ENCODE measurements at regions not wholly inside any gene's neighbourhood (a gene's known extent, or its start where the extent isn't known, plus 50 kb on each side); places are given as distances from the start of the nearest gene placed in this dataset.

DNA sequence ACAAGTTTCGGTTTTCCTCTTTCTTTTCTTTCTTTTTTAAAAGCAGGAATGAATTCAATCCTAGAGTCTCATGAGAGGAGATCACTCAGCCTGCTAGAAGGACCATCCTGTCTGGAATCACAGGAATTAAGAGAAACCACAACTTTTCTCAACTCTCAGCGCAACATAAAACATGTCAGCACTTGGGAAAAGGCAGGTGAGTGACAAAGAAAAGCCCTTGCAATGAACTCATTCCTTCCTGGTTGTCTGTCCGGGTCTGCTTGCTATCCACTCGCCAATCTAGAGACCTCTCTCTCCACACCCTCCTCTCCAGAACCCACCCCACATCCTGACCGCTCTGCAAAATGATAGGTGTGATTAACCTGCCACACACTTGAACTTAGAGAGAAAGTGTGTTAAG is 253.8 kb downstream of the LY86 start:
- Mint-ChIP-seq H3K4me1 (peaks cover 21% of the 10 kb centered on the region), H3K27me3 (peaks cover 8% of the 10 kb centered on the region), H3K9me3 (peaks cover 9% of the 10 kb centered on the region), H3K27ac (no peak overlapping the region), H3K4me3 (no peak overlapping the region), H3K36me3 (peaks cover 7% of the 10 kb centered on the region)
- ATAC-seq, result no peak

GRCh38 chr6:6843057-6843627 is 254.6 kb downstream of the LY86 start:
- H3K27ac Mint-ChIP-seq, result no peak overlapping the region
- peaks cover 21% of the 10 kb centered on the region for H3K4me1 Mint-ChIP-seq
- peaks cover 7% of the 10 kb centered on the region for H3K36me3 Mint-ChIP-seq
- ATAC-seq, result no peak
- H3K4me3 Mint-ChIP-seq, result no peak overlapping the region
- H3K27me3 Mint-ChIP-seq, result peaks cover 8% of the 10 kb centered on the region
- peaks cover 9% of the 10 kb centered on the region for H3K9me3 Mint-ChIP-seq

- H3K27me3 Mint-ChIP-seq, result peaks cover 8% of the 10 kb centered on the region
- no peak for ATAC-seq
- H3K27ac Mint-ChIP-seq, result no peak overlapping the region
- H3K36me3 Mint-ChIP-seq, result peaks cover 7% of the 10 kb centered on the region
- H3K4me1 Mint-ChIP-seq, result peaks cover 21% of the 10 kb centered on the region
- peaks cover 9% of the 10 kb centered on the region for H3K9me3 Mint-ChIP-seq
- H3K4me3 Mint-ChIP-seq, result no peak overlapping the region
Measured at GRCh38 chr6:6843777-6844176, 255.3 kb downstream of the LY86 start.

GRCh38 chr6:6844530-6844929 is 256.0 kb downstream of the LY86 start:
- no peak for ATAC-seq
- peaks cover 8% of the 10 kb centered on the region for H3K27me3 Mint-ChIP-seq
- H3K9me3 Mint-ChIP-seq, result peaks cover 9% of the 10 kb centered on the region
- H3K36me3 Mint-ChIP-seq, result peaks cover 7% of the 10 kb centered on the region
- H3K4me1 Mint-ChIP-seq, result peaks cover 21% of the 10 kb centered on the region
- no peak overlapping the region for H3K4me3 Mint-ChIP-seq
- H3K27ac Mint-ChIP-seq, result no peak overlapping the region

GRCh38 chr6:6845603-6846002 is 257.1 kb downstream of the LY86 start:
- H3K36me3 Mint-ChIP-seq, result peaks cover 7% of the 10 kb centered on the region
- H3K9me3 Mint-ChIP-seq, result peaks cover 9% of the 10 kb centered on the region
- H3K27ac Mint-ChIP-seq, result no peak overlapping the region
- H3K4me1 Mint-ChIP-seq, result peaks cover 14% of the 10 kb centered on the region
- no peak for ATAC-seq
- no peak overlapping the region for H3K4me3 Mint-ChIP-seq
- H3K27me3 Mint-ChIP-seq, result peaks cover 8% of the 10 kb centered on the region

GRCh38 chr6:6847591-6847990 is 259.1 kb downstream of the LY86 start:
- H3K9me3 Mint-ChIP-seq, result peaks cover 9% of the 10 kb centered on the region
- peaks cover 2% of the 10 kb centered on the region for H3K27me3 Mint-ChIP-seq
- H3K36me3 Mint-ChIP-seq, result peaks cover 7% of the 10 kb centered on the region
- no peaks in the 10 kb centered on the region for H3K4me1 Mint-ChIP-seq
- H3K4me3 Mint-ChIP-seq, result no peak overlapping the region
- no peak for ATAC-seq
- no peak overlapping the region for H3K27ac Mint-ChIP-seq

DNA sequence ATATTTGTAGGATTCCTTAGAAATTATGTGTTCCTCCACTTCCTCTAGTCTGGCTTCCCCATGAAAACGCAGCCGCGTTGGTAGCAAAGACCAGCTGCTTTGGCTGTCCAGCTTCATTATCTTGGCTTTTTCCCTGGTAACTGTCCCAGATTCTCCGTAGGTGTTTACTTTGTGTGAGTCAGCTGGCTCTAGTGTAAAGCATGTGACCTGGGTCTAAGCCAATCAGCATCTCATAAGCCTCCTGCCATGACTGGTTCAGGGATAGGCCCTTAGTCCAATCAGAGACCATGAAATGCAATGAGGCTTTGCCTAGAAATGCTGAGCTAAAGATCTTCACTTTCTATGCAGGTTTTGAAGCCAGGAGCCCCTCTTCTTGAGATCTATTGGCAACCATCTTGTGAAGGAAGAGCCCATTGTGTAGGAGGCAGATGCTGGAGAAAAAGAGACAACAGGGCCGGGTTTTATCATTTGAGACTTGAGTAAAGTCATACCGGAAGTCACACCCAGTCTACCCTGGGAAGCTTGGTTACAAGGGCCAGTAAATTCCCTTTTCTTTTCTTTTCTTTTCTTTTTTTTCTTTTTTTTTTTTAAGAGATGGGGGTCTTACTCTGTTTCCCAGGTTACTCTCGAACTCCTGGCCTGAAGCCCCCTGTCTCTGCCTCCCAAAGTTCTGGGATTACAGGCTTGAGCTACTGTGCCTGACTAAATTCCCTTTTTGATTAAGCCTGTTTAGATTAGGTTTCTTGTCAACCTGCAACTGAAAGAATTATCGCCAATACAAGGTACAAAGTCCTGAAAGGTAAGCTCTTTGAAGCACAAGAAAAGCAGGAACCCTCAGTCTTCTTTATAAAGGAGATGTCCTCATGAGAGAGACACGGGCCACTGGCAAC is 256.5 kb upstream of the RREB1 start:
- H3K27ac Mint-ChIP-seq, result no peak overlapping the region
- no peak for ATAC-seq

DNA sequence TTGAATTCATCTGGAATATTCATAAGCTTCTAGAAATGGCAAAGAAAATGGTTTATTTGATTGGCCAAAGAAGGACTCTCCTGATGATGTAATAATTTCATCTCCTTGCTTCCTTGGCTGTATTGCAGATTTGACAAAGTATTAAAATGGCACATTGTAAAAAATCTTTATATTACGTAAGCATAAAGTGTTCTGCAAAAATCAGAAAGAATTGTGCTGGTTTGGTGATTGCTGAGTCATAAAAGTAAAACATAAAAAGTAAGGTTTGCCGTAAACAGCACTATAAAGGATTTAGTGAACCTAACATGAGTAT is 255.9 kb upstream of the RREB1 start:
- H3K27me3 Mint-ChIP-seq, result no peaks in the 10 kb centered on the region
- peaks cover 11% of the 10 kb centered on the region for H3K4me1 Mint-ChIP-seq
- no peak overlapping the region for H3K4me3 Mint-ChIP-seq
- no peak overlapping the region for H3K27ac Mint-ChIP-seq
- no peaks in the 10 kb centered on the region for H3K9me3 Mint-ChIP-seq
- ATAC-seq, result no peak
- H3K36me3 Mint-ChIP-seq, result no peaks in the 10 kb centered on the region

More for the DNA sequence above, 256.5 kb upstream of the RREB1 start:
- Mint-ChIP-seq H3K4me3 (no peak overlapping the region), H3K36me3 (peaks cover 3% of the 10 kb centered on the region), H3K9me3 (no peaks in the 10 kb centered on the region), H3K4me1 (peaks cover 5% of the 10 kb centered on the region), H3K27me3 (no peaks in the 10 kb centered on the region)

GRCh38 chr6:6856538-6857523 is 250.9 kb upstream of the RREB1 start:
- ATAC-seq, result peak; percentile 93
- H3K36me3 Mint-ChIP-seq, result no peaks in the 10 kb centered on the region
- H3K4me1 Mint-ChIP-seq, result peaks cover 31% of the 10 kb centered on the region

DNA sequence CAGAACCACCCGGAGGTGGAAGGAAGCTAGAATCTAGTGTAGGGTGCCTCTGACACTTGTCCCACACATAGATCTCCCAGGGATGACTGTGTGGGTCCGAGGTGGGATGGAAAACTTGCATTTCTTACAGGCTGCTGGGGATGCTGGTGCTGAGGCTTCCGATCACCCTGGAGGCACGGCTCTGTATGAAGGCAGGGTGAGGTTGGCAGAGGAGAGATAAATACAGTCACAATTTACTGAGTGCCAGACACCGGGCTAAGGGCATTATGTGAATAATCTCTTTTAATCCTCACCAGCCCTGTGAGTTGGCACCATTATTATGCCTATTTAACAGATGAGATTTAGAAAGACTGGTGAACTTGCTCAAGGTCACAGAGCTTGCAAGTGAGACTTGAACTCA is 250.2 kb upstream of the RREB1 start:
- Mint-ChIP-seq H3K36me3 (no peaks in the 10 kb centered on the region), H3K27me3 (no peaks in the 10 kb centered on the region), H3K27ac (peak overlapping the region; percentile 96), H3K9me3 (no peaks in the 10 kb centered on the region), H3K4me1 (peaks cover 31% of the 10 kb centered on the region), H3K4me3 (peak overlapping the region; percentile 70)
- no peak for ATAC-seq

More at GRCh38 chr6:6856538-6857523, 250.9 kb upstream of the RREB1 start:
- H3K27ac Mint-ChIP-seq, result peak overlapping the region; percentile 96
- no peaks in the 10 kb centered on the region for H3K9me3 Mint-ChIP-seq
- H3K27me3 Mint-ChIP-seq, result no peaks in the 10 kb centered on the region
- H3K4me3 Mint-ChIP-seq, result peak overlapping the region; percentile 70

- H3K4me3 Mint-ChIP-seq, result no peak overlapping the region
- H3K36me3 Mint-ChIP-seq, result no peaks in the 10 kb centered on the region
- H3K9me3 Mint-ChIP-seq, result no peaks in the 10 kb centered on the region
- H3K4me1 Mint-ChIP-seq, result peaks cover 31% of the 10 kb centered on the region
- ATAC-seq, result peak; percentile 3
- peak overlapping the region; percentile 96 for H3K27ac Mint-ChIP-seq
- no peaks in the 10 kb centered on the region for H3K27me3 Mint-ChIP-seq
Measured at GRCh38 chr6:6858533-6858982, 249.2 kb upstream of the RREB1 start.

DNA sequence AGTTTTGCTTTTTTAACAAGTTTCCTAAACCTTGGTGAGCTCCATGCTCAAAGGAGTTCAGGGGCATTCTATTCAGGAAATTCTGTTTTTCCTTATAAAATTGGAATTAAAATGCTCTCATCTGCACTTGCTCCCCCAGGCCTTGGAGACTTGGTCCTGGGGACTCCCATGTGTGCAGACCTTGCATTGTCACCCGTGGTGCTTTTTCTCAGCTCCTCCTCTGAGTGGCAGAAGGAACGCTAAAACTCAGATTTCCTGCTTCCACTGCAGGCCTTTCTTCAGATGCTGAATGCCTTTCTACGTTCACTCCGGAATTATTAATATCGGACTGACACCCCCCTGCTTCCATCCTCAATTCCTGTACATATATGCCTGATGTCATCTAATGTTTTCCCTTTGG is 248.7 kb upstream of the RREB1 start:
- Mint-ChIP-seq H3K27me3 (no peaks in the 10 kb centered on the region), H3K9me3 (no peaks in the 10 kb centered on the region), H3K36me3 (no peaks in the 10 kb centered on the region), H3K27ac (no peak overlapping the region), H3K4me3 (no peak overlapping the region), H3K4me1 (peaks cover 31% of the 10 kb centered on the region)
- ATAC-seq, result no peak

DNA sequence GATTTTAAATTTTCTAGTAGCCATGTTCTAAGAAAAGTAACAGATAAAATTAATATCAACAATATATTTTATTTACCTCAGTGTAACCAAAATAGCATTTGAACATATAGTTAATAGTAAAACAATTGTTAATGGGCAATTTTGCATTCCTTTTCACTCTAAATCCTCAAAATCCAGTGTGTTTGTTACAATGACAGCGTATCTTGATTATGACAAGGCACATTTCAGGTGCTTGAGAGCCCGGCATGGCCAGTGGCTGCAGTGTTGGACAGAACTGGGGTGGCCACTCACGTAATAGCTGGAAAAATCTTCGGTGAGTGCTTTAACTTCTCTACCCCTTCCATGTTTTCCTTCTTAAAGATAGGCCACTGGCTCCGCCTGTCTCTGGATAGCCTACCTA is 248.0 kb upstream of the RREB1 start:
- Mint-ChIP-seq H3K4me3 (no peak overlapping the region), H3K27me3 (peaks cover 2% of the 10 kb centered on the region), H3K27ac (no peak overlapping the region), H3K4me1 (peaks cover 31% of the 10 kb centered on the region), H3K9me3 (no peaks in the 10 kb centered on the region), H3K36me3 (no peaks in the 10 kb centered on the region)
- no peak for ATAC-seq

- Mint-ChIP-seq H3K27me3 (peaks cover 9% of the 10 kb centered on the region), H3K27ac (no peak overlapping the region), H3K4me1 (peaks cover 30% of the 10 kb centered on the region), H3K36me3 (no peaks in the 10 kb centered on the region), H3K4me3 (no peak overlapping the region), H3K9me3 (no peaks in the 10 kb centered on the region)
- no peak for ATAC-seq
Measured at GRCh38 chr6:6860863-6861262, 246.9 kb upstream of the RREB1 start.

GRCh38 chr6:6861351-6861894 is 246.3 kb upstream of the RREB1 start:
- no peak overlapping the region for H3K4me3 Mint-ChIP-seq
- no peaks in the 10 kb centered on the region for H3K36me3 Mint-ChIP-seq
- ATAC-seq, result no peak
- no peaks in the 10 kb centered on the region for H3K9me3 Mint-ChIP-seq
- peaks cover 9% of the 10 kb centered on the region for H3K27me3 Mint-ChIP-seq
- peaks cover 25% of the 10 kb centered on the region for H3K4me1 Mint-ChIP-seq
- H3K27ac Mint-ChIP-seq, result no peak overlapping the region
